ENCODE measurements at regions not wholly inside any gene's neighbourhood (a gene's known extent, or its start where the extent isn't known, plus 50 kb on each side); places are given as distances from the start of the nearest gene placed in this dataset.

DNA sequence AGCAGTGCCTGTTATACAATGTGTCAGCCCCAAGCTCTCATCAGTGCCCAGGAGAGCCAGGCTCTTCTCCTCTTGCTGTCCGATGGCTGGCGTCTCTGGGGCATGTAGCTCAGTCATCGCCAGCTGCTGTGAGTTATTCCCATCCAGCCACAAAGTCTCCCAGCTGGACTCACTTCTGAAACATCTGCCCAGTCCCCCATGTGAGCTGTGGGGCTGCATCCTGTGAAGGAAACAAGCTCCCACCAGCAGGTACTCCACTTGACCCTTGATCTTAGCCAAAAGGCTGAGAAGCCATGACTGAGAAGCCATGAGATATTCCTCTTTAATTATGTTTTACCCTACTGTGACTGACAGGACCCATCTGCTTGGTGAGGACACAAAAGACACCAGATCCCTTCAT lies 212.7 kb upstream of the IGFBP3 start:
- no peak for DNase-seq (ENCODE audit: low read depth, low spot score)
- TF ChIP-seq TCF7L2 (IDR thresholded peaks at IDR 0.05; ENCODE audit: borderline replicate concordance, extremely low read depth, insufficient read depth, insufficient read length) (no peak), ZNF274 (IDR thresholded peaks at IDR 0.05; ENCODE audit: low read depth, low read length) (no peak), EZH2 (IDR thresholded peaks at IDR 0.05) (no peak)
- TF ChIP-seq, protein P1, sequence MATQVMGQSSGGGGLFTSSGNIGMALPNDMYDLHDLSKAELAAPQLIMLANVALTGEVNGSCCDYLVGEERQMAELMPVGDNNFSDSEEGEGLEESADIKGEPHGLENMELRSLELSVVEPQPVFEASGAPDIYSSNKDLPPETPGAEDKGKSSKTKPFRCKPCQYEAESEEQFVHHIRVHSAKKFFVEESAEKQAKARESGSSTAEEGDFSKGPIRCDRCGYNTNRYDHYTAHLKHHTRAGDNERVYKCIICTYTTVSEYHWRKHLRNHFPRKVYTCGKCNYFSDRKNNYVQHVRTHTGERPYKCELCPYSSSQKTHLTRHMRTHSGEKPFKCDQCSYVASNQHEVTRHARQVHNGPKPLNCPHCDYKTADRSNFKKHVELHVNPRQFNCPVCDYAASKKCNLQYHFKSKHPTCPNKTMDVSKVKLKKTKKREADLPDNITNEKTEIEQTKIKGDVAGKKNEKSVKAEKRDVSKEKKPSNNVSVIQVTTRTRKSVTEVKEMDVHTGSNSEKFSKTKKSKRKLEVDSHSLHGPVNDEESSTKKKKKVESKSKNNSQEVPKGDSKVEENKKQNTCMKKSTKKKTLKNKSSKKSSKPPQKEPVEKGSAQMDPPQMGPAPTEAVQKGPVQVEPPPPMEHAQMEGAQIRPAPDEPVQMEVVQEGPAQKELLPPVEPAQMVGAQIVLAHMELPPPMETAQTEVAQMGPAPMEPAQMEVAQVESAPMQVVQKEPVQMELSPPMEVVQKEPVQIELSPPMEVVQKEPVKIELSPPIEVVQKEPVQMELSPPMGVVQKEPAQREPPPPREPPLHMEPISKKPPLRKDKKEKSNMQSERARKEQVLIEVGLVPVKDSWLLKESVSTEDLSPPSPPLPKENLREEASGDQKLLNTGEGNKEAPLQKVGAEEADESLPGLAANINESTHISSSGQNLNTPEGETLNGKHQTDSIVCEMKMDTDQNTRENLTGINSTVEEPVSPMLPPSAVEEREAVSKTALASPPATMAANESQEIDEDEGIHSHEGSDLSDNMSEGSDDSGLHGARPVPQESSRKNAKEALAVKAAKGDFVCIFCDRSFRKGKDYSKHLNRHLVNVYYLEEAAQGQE (IDR thresholded peaks at IDR 0.05; ENCODE audit: low read depth), result no peak
- ChIA-PET POLR2A (no interaction called here), RAD21 (ENCODE audit: low non-redundant PET in 1 of 2, low total read pairs in 2 of 2, uncharacterized antibody in 2 of 2, unreplicated experiment in 2 of 2) (no interaction called here), CTCF (no interaction called here)
- no peak overlapping the region for H3K27ac ChIP-seq (ENCODE audit: low read depth, low read length)
- no peaks in the 10 kb centered on the region for H3K9me2 ChIP-seq (ENCODE audit: insufficient read depth)
- intact Hi-C loops (cut with micrococcal nuclease), result no loop called here
- no peaks in the 10 kb centered on the region for H3K79me2 ChIP-seq (ENCODE audit: insufficient read depth, low read length)
- no peaks in the 10 kb centered on the region for H4K20me1 ChIP-seq (ENCODE audit: insufficient read depth)
- H3K4me3 ChIP-seq (replicated peaks in 1 of 2; ENCODE audit: low read depth in 1 of 2, low read length in 2 of 2), result no peak overlapping the region
- no peak overlapping the region for H2AFZ ChIP-seq (ENCODE audit: low read depth, low read length, poor library complexity, severe bottlenecking)
- no peaks in the 10 kb centered on the region for H3K36me3 ChIP-seq (ENCODE audit: control insufficient read depth in 1 of 2, insufficient read depth in 2 of 2, low read length in 2 of 2)
- BruUV-seq (replicated peaks), result no TSS peak
- no peaks in the 10 kb centered on the region for H3K9me3 ChIP-seq (ENCODE audit: control insufficient read depth in 1 of 2, insufficient read depth in 1 of 2, low read depth in 1 of 2, low read length in 2 of 2)
- H3K27me3 ChIP-seq (ENCODE audit: insufficient read depth, low read length), result no peaks in the 10 kb centered on the region
- H3K4me1 ChIP-seq (ENCODE audit: control insufficient read depth in 1 of 2, insufficient read depth in 2 of 2, low read length in 2 of 2), result no peaks in the 10 kb centered on the region
- no peak overlapping the region for H3K9ac ChIP-seq (ENCODE audit: low read length)
- no peak for ATAC-seq
- no peak overlapping the region for H3K4me2 ChIP-seq (ENCODE audit: low read length)

DNA sequence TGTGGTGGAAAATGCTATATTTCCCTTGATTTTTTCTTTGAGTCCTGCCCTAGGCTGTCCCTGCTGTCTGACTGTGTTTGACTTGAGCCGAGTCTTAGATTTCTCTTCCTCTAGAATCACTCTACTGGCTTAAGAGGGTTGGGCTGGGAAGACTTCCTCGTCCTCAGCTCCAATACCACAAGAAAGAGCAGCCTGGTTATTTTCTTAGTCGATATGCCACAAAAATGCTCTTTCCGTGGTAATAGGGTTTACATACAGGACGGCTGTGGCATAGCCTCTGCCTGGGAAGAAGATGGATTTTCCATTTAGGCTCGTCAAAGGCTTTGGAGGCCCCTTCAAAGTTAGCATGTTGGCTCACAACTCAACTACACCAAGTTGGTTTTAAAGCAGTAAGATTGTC lies 212.0 kb upstream of the IGFBP3 start:
- no peak overlapping the region for H2AFZ ChIP-seq (ENCODE audit: low read depth, low read length, poor library complexity, severe bottlenecking)
- H3K4me2 ChIP-seq (ENCODE audit: low read length), result no peak overlapping the region
- DNase-seq (ENCODE audit: low read depth, low spot score), result no peak
- ATAC-seq, result no peak
- no peaks in the 10 kb centered on the region for H3K9me2 ChIP-seq (ENCODE audit: insufficient read depth)
- H3K4me1 ChIP-seq (ENCODE audit: control insufficient read depth in 1 of 2, insufficient read depth in 2 of 2, low read length in 2 of 2), result no peaks in the 10 kb centered on the region
- H3K9me3 ChIP-seq (ENCODE audit: control insufficient read depth in 1 of 2, insufficient read depth in 1 of 2, low read depth in 1 of 2, low read length in 2 of 2), result no peaks in the 10 kb centered on the region
- H3K9ac ChIP-seq (ENCODE audit: low read length), result no peak overlapping the region
- intact Hi-C loops (cut with micrococcal nuclease), result no loop called here
- no peak for TF ChIP-seq JUND (IDR thresholded peaks at IDR 0.05)
- no peak for TF ChIP-seq ZFX (IDR thresholded peaks at IDR 0.05)
- no peak for TF ChIP-seq SRF (IDR thresholded peaks at IDR 0.05; ENCODE audit: low read depth)
- no peak for TF ChIP-seq POLR2AphosphoS5 (IDR thresholded peaks at IDR 0.05; ENCODE audit: low read depth, low read length)
- no peak for TF ChIP-seq FOSL1 (IDR thresholded peaks at IDR 0.05; ENCODE audit: low read depth)
- TF ChIP-seq RAD21 (IDR thresholded peaks at IDR 0.05; ENCODE audit: low read depth), result no peak
- TF ChIP-seq, protein P2, sequence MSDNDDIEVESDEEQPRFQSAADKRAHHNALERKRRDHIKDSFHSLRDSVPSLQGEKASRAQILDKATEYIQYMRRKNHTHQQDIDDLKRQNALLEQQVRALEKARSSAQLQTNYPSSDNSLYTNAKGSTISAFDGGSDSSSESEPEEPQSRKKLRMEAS (IDR thresholded peaks at IDR 0.05), result no peak
- H3K27me3 ChIP-seq (ENCODE audit: insufficient read depth, low read length), result no peaks in the 10 kb centered on the region
- ChIA-PET POLR2A (no interaction called here), RAD21 (ENCODE audit: low non-redundant PET in 1 of 2, low total read pairs in 2 of 2, uncharacterized antibody in 2 of 2, unreplicated experiment in 2 of 2) (interaction anchor here in 1 of 2 experiments (0.6 kb wide), 1 partner anchor 219 kb away, joined by 3 read pairs; no protein-coding TSS in a partner anchor), CTCF (no interaction called here)
- no peaks in the 10 kb centered on the region for H3K36me3 ChIP-seq (ENCODE audit: control insufficient read depth in 1 of 2, insufficient read depth in 2 of 2, low read length in 2 of 2)
- H3K27ac ChIP-seq (ENCODE audit: low read depth, low read length), result no peak overlapping the region
- no TSS peak for BruUV-seq (replicated peaks)
- H4K20me1 ChIP-seq (ENCODE audit: insufficient read depth), result no peaks in the 10 kb centered on the region
- H3K79me2 ChIP-seq (ENCODE audit: insufficient read depth, low read length), result no peaks in the 10 kb centered on the region
- no peak overlapping the region for H3K4me3 ChIP-seq (replicated peaks in 1 of 2; ENCODE audit: low read depth in 1 of 2, low read length in 2 of 2)
